ENCODE measurements at regions not wholly inside any gene's neighbourhood (a gene's known extent, or its start where the extent isn't known, plus 50 kb on each side); places are given as distances from the start of the nearest gene placed in this dataset.

DNA sequence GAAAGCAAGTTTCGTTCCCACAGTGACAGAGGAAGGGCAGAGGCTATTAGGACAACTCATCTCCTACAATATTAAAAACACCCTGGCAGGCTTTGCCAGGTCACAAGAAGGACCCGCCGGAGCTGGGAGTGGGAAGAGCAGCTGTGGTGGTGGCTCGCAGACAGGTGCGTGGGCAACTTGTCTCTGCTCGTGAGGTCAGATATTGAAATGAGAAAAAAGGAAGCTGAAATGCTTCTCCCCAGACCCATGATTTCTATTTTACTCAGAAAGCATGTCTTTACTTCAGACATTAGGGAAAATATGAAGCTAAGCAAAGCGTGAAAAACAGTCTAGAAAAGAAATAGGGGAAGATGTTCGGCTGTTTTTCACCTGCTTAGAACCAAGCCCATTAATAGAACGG, 166.3 kb upstream of the EEF1E1 start:
- TF ChIP-seq, protein P1, sequence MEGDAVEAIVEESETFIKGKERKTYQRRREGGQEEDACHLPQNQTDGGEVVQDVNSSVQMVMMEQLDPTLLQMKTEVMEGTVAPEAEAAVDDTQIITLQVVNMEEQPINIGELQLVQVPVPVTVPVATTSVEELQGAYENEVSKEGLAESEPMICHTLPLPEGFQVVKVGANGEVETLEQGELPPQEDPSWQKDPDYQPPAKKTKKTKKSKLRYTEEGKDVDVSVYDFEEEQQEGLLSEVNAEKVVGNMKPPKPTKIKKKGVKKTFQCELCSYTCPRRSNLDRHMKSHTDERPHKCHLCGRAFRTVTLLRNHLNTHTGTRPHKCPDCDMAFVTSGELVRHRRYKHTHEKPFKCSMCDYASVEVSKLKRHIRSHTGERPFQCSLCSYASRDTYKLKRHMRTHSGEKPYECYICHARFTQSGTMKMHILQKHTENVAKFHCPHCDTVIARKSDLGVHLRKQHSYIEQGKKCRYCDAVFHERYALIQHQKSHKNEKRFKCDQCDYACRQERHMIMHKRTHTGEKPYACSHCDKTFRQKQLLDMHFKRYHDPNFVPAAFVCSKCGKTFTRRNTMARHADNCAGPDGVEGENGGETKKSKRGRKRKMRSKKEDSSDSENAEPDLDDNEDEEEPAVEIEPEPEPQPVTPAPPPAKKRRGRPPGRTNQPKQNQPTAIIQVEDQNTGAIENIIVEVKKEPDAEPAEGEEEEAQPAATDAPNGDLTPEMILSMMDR (IDR thresholded peaks at IDR 0.05; ENCODE audit: low read length, missing control alignments), result no peak
- no peak overlapping the region for H3K4me3 ChIP-seq (replicated peaks; ENCODE audit: low read depth, low read length)
- no peak for DNase-seq (ENCODE audit: low read depth)

DNA sequence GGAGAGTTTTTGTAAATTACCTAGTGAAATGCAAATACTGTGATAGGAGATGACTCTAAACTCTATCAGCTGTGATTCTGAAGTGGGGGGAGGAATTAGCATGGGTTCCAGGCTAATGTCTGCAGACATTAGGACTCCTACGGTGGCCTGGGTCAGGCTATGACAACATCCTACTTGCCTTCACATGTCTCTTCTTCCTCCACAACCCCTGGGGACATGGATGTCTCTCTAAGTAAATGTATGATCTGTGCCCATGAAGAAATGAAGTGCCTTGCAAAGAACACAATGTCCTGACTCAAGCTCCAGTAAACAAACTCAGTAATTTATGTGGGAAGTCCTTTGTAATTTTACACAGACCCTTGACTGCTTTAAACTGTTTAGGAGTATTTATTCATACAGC, 165.8 kb upstream of the EEF1E1 start:
- TF ChIP-seq, protein P1 (IDR thresholded peaks at IDR 0.05; ENCODE audit: low read length, missing control alignments), result no peak
- H3K4me3 ChIP-seq (replicated peaks; ENCODE audit: low read depth, low read length), result no peak overlapping the region
- DNase-seq (ENCODE audit: low read depth), result no peak

DNA sequence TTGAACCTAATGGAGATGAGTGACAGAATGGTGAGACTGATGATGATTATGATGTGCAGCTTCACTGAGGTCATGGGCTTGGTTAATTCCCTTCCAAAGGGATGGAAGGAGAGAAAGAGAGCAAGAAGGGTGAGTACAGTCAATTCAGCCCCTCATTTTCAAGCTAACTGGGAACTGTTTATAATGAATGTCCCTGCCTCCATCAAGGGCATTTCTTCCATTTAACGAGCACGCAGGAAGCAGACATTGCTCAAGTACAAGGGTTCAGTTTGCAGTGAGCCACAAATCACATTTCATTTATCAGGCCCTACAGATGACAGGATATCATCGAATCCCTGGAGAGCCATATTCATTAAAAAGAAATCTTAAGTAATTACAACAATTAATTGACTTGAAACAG, 158.3 kb upstream of the EEF1E1 start:
- DNase-seq (ENCODE audit: low read depth), result no peak
- no peak overlapping the region for H3K4me3 ChIP-seq (replicated peaks; ENCODE audit: low read depth, low read length)
- TF ChIP-seq, protein P1 (IDR thresholded peaks at IDR 0.05; ENCODE audit: low read length, missing control alignments), result no peak

DNA sequence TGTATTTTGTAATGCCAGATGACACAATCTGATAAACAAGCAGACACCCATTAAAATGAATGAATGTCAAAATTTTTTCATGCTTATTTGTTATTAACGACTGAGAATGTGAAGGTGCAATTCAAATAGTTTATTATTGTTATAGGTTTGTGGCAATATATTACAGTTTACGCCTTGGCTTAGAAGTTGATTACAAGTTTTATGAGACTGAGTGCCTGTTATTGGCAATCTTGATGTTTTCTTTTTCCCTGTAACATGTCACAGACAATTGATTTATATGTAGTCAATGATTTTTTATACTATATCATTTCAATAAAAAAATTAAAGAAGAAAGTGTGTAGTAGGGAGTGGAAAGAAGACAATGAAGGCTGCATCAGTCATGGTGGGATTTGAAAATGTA, 144.1 kb upstream of the EEF1E1 start:
- TF ChIP-seq, protein P1 (IDR thresholded peaks at IDR 0.05; ENCODE audit: low read length, missing control alignments), result no peak
- no peak overlapping the region for H3K4me3 ChIP-seq (replicated peaks; ENCODE audit: low read depth, low read length)
- no peak for DNase-seq (ENCODE audit: low read depth)

DNA sequence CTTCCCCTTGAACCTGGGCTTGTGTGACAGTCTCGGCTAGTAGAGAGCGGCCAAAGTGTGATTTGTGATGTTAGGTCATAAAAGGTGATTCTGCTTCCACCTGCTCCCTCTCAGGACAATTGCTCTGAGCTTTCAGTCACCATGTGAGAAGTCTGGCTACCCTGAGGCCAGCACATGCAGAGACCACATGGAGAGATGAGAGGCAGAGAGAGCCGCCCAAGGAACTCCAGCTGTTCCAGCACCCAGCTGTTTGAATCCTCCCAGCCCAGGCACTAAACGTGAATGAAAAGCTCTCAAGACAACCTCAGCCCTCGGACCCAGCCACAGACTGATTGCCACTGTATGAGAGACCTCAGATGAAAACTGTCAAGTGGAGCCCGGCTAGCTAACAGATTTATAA, 143.4 kb upstream of the EEF1E1 start:
- no peak overlapping the region for H3K4me3 ChIP-seq (replicated peaks; ENCODE audit: low read depth, low read length)
- TF ChIP-seq, protein P1 (IDR thresholded peaks at IDR 0.05; ENCODE audit: low read length, missing control alignments), result no peak
- no peak for DNase-seq (ENCODE audit: low read depth)

DNA sequence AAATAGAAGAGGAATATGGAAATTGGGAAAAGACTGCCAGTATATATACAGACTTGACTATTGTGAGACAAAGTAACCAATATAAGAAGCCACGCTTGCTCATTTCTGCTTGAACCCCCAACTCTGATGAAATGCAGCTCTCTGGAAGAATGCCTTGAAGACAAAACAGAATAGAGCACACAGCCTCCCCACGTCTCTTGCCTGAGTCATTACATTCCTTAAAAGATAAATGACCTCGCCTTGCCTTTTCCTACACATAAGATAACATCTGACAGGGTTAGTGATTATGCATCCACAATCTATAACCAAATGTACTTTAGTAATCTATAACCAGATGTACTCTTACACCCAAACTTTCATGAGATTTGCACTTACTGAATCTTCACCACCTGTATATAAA, 141.1 kb upstream of the EEF1E1 start:
- TF ChIP-seq, protein P1 (IDR thresholded peaks at IDR 0.05; ENCODE audit: low read length, missing control alignments), result no peak
- DNase-seq (ENCODE audit: low read depth), result peak; percentile 44
- no peak overlapping the region for H3K4me3 ChIP-seq (replicated peaks; ENCODE audit: low read depth, low read length)

- DNase-seq (ENCODE audit: low read depth), result no peak
- no peak overlapping the region for H3K4me3 ChIP-seq (replicated peaks; ENCODE audit: low read depth, low read length)
- TF ChIP-seq, protein P1 (IDR thresholded peaks at IDR 0.05; ENCODE audit: low read length, missing control alignments), result no peak
These were observed 140.5 kb upstream of the EEF1E1 start for GRCh38 chr6:8242885-8243284.

Data from fibroblast of pulmonary artery (primary cell).